IMR-90 (cell line): ENCODE measurements at regions not wholly inside any gene's neighbourhood (a gene's known extent, or its start where the extent isn't known, plus 50 kb on each side); places are given as distances from the start of the nearest gene placed in this dataset.

Source experiments
- MXI1 ChIP-seq: IDR thresholded peaks from 2 replicates; pipeline ENCODE4 v1.6.1; 2012; ENCODE audit warnings: low read depth, mild to moderate bottlenecking, low read length, moderate library complexity, borderline replicate concordance
- POLR2A ChIP-seq: IDR thresholded peaks from 2 replicates; pipeline ENCODE4 v1.6.1; 2012; ENCODE audit warnings: mild to moderate bottlenecking, low read depth, low read length
- RAD21 ChIP-seq: IDR thresholded peaks from 2 replicates; pipeline ENCODE4 v1.6.1; 2012; ENCODE audit warnings: low read length, improper control_type of control experiment
- RFX5 ChIP-seq: IDR thresholded peaks from 2 replicates; pipeline ENCODE4 v1.8.0; 2012; ENCODE audit warnings: low read depth, mild to moderate bottlenecking, low read length, moderate library complexity
- SMC3 ChIP-seq: fragments of 150-350 bp; IDR thresholded peaks from 2 replicates; pipeline ENCODE4 v1.6.1; 2016; ENCODE audit warnings: low read depth, mild to moderate bottlenecking, antibody characterized with exemption, low read length, moderate library complexity
- TF ChIP-seq, protein P1 (sequence below): conservative IDR thresholded peaks from 2 replicates; pipeline ENCODE4 v1.5.1; 2012; ENCODE audit warnings: mild to moderate bottlenecking, low read depth, low read length, improper control_type of control experiment

DNA sequence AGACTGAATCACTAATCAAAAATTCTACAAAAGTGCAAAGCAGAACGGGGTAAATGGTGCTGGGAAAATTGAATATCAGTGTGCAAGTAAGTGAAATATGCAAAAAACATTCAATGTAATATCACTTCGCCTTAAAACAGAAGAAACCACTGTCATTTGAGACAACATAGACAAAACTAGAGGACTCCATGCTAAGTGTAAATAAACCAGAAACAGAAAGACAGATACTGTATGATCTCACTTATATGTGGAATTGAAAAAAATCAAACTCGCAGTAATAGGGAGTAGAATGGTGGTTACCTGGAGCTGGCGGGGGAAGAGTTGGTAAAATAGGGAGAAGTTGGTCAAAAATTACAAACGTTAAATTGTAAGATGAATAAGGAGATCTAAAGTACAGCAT, 1420.0 kb upstream of the CDH2 start:
- TF ChIP-seq, protein P1, sequence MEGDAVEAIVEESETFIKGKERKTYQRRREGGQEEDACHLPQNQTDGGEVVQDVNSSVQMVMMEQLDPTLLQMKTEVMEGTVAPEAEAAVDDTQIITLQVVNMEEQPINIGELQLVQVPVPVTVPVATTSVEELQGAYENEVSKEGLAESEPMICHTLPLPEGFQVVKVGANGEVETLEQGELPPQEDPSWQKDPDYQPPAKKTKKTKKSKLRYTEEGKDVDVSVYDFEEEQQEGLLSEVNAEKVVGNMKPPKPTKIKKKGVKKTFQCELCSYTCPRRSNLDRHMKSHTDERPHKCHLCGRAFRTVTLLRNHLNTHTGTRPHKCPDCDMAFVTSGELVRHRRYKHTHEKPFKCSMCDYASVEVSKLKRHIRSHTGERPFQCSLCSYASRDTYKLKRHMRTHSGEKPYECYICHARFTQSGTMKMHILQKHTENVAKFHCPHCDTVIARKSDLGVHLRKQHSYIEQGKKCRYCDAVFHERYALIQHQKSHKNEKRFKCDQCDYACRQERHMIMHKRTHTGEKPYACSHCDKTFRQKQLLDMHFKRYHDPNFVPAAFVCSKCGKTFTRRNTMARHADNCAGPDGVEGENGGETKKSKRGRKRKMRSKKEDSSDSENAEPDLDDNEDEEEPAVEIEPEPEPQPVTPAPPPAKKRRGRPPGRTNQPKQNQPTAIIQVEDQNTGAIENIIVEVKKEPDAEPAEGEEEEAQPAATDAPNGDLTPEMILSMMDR, result no peak
- TF ChIP-seq POLR2A (no peak), RFX5 (no peak), MXI1 (no peak), RAD21 (no peak), SMC3 (no peak)
